HG03432 (cell line): ENCODE measurements at regions not wholly inside any gene's neighbourhood (a gene's known extent, or its start where the extent isn't known, plus 50 kb on each side); places are given as distances from the start of the nearest gene placed in this dataset.

Experiments used
- ATAC-seq: cut with Tn5 transposase; IDR thresholded peaks from one replicate; pipeline ENCODE4 v1.9.1; 2021; ENCODE audit warnings: mild to moderate bottlenecking, moderate library complexity; ENCODE audit not compliant: unreplicated experiment

- no peak for ATAC-seq
Observed at GRCh38 chr4:96093563-96093962, 253.7 kb downstream of the PDHA2 start.

GRCh38 chr4:96094183-96094582 lies 254.3 kb downstream of the PDHA2 start:
- no peak for ATAC-seq

- no peak for ATAC-seq
Observed at GRCh38 chr4:96097040-96097607, 257.2 kb downstream of the PDHA2 start.

GRCh38 chr4:96097693-96098092 lies 257.8 kb downstream of the PDHA2 start:
- no peak for ATAC-seq

- no peak for ATAC-seq
Observed at GRCh38 chr4:96099031-96099430, 259.1 kb downstream of the PDHA2 start.

GRCh38 chr4:96102541-96103026 lies 262.7 kb downstream of the PDHA2 start:
- no peak for ATAC-seq

- ATAC-seq = no peak
Observed at GRCh38 chr4:96103086-96103485, 263.2 kb downstream of the PDHA2 start.

GRCh38 chr4:96108146-96108545 lies 268.3 kb downstream of the PDHA2 start:
- no peak for ATAC-seq

- ATAC-seq = no peak
Observed at GRCh38 chr4:96112631-96113030, 272.7 kb downstream of the PDHA2 start.

- no peak for ATAC-seq
Observed at GRCh38 chr4:96120206-96120605, 280.3 kb downstream of the PDHA2 start.

- ATAC-seq = no peak
Observed at GRCh38 chr4:96126227-96126626, 286.3 kb downstream of the PDHA2 start.

- ATAC-seq = no peak
Observed at GRCh38 chr4:96131186-96131585, 291.3 kb downstream of the PDHA2 start.

GRCh38 chr4:96134806-96135205 lies 294.9 kb downstream of the PDHA2 start:
- ATAC-seq = no peak

GRCh38 chr4:96136056-96136455 lies 296.2 kb downstream of the PDHA2 start:
- ATAC-seq = no peak

- ATAC-seq = no peak
Observed at GRCh38 chr4:96139251-96139929, 299.5 kb downstream of the PDHA2 start.

- no peak for ATAC-seq
Observed at GRCh38 chr4:96145601-96146000, 305.7 kb downstream of the PDHA2 start.

- ATAC-seq = no peak
Observed at GRCh38 chr4:96146686-96147085, 306.8 kb downstream of the PDHA2 start.

GRCh38 chr4:96149894-96150293 lies 310.0 kb downstream of the PDHA2 start:
- no peak for ATAC-seq

- no peak for ATAC-seq
Observed at GRCh38 chr4:96150466-96150865, 310.6 kb downstream of the PDHA2 start.

GRCh38 chr4:96152824-96153223 lies 312.9 kb downstream of the PDHA2 start:
- no peak for ATAC-seq

GRCh38 chr4:96154676-96155075 lies 314.8 kb downstream of the PDHA2 start:
- ATAC-seq = no peak

GRCh38 chr4:96162636-96163035 lies 322.7 kb downstream of the PDHA2 start:
- no peak for ATAC-seq
